GM23338 (cell line): ENCODE measurements at regions not wholly inside any gene's neighbourhood (a gene's known extent, or its start where the extent isn't known, plus 50 kb on each side); places are given as distances from the start of the nearest gene placed in this dataset.

Source experiments
- ATAC-seq: fragments of 200-7000 bp; cut with Tn5 transposase; 3 replicates; pipeline ENCODE4 v1.9.1; 2020
- DNase-seq: peaks from one replicate; pipeline ENCODE4 v3.0.0-alpha.2; 2015; ENCODE audit warnings: low spot score
- H2AFZ ChIP-seq: fragments of 200-600 bp; sonication (generic); 2 replicates; pipeline ENCODE4 v1.8.0; 2016; ENCODE audit warnings: antibody characterized with exemption, mild to moderate bottlenecking, moderate library complexity
- H3F3A ChIP-seq: fragments of 200-600 bp; sonication (generic); replicated peaks from 2 replicates; pipeline ENCODE4 v1.8.0; 2017; ENCODE audit warnings: antibody characterized with exemption, mixed run types, low read depth
- H3K27ac ChIP-seq: fragments of 200-600 bp; sonication (generic); 2 replicates; pipeline ENCODE4 v1.6.1; 2016; ENCODE audit warnings: low read depth
- H3K27me3 ChIP-seq: fragments of 200-600 bp; sonication (generic); 2 replicates; pipeline ENCODE4 v1.8.0; 2016; ENCODE audit warnings: mild to moderate bottlenecking, mixed run types, moderate library complexity; ENCODE audit not compliant: insufficient read depth
- H3K36me3 ChIP-seq: fragments of 200-600 bp; sonication (generic); 2 replicates; pipeline ENCODE4 v1.8.0; 2016; ENCODE audit warnings: mild to moderate bottlenecking; ENCODE audit not compliant: insufficient read depth
- H3K4me1 ChIP-seq: fragments of 200-600 bp; sonication (generic); 2 replicates; pipeline ENCODE4 v1.8.0; 2016; ENCODE audit warnings: mild to moderate bottlenecking, moderate library complexity; ENCODE audit not compliant: insufficient read depth
- H3K4me2 ChIP-seq: fragments of 200-600 bp; sonication (generic); 2 replicates; pipeline ENCODE4 v1.7.1; 2017; ENCODE audit warnings: mixed run types
- H3K4me3 ChIP-seq: fragments of 200-600 bp; sonication (generic); 2 replicates; pipeline ENCODE4 v1.6.1; 2016; ENCODE audit warnings: mixed run types
- H3K79me2 ChIP-seq: fragments of 200-600 bp; sonication (generic); replicated peaks from 2 replicates; pipeline ENCODE4 v1.8.0; 2017; ENCODE audit warnings: mild to moderate bottlenecking; ENCODE audit not compliant: insufficient read depth
- H3K9me2 ChIP-seq: fragments of 200-600 bp; sonication (generic); 2 replicates; pipeline ENCODE4 v1.8.0; 2017; ENCODE audit not compliant: insufficient read depth
- H4K20me1 ChIP-seq: fragments of 200-600 bp; sonication (generic); replicated peaks from 2 replicates; pipeline ENCODE4 v1.8.0; 2017; ENCODE audit warnings: mild to moderate bottlenecking; ENCODE audit not compliant: insufficient read depth
- H3K27ac Mint-ChIP-seq: 2 replicates; pipeline ENCODE4 v1.8.0; 2020; ENCODE audit warnings: inconsistent platforms, mild to moderate bottlenecking, moderate library complexity, mixed read lengths
- H3K27me3 Mint-ChIP-seq: 3 replicates; pipeline ENCODE4 v1.8.0; 2022; ENCODE audit warnings: low read depth, mild to moderate bottlenecking, moderate library complexity, mixed read lengths, inconsistent platforms; ENCODE audit not compliant: insufficient read depth, poor library complexity
- H3K36me3 Mint-ChIP-seq: 3 replicates; pipeline ENCODE4 v1.8.0; 2021; ENCODE audit warnings: low read depth, mild to moderate bottlenecking, inconsistent platforms, moderate library complexity, mixed read lengths
- H3K4me1 Mint-ChIP-seq: 3 replicates; pipeline ENCODE4 v1.8.0; 2020; ENCODE audit warnings: mild to moderate bottlenecking, inconsistent platforms, mixed read lengths
- H3K4me3 Mint-ChIP-seq: 3 replicates; pipeline ENCODE4 v1.8.0; 2021; ENCODE audit warnings: moderate library complexity, mild to moderate bottlenecking, inconsistent platforms, mixed read lengths
- H3K9me3 Mint-ChIP-seq: 3 replicates; pipeline ENCODE4 v1.8.0; 2020; ENCODE audit warnings: moderate library complexity, mild to moderate bottlenecking, inconsistent platforms, mixed read lengths
- CREB1 ChIP-seq: fragments of 250-450 bp; sonication (Bioruptor Pico); IDR thresholded peaks from 2 replicates; pipeline ENCODE4 v1.5.0; 2020; ENCODE audit warnings: low read depth, mild to moderate bottlenecking, moderate library complexity
- EZH2 ChIP-seq: fragments of 200-600 bp; sonication (generic); IDR thresholded peaks from one replicate; pipeline ENCODE4 v1.8.0; 2017; ENCODE audit warnings: antibody characterized with exemption, mild to moderate bottlenecking, low read depth; ENCODE audit not compliant: unreplicated experiment
- EZH2phosphoT487 ChIP-seq: fragments of 200-600 bp; sonication (generic); IDR thresholded peaks from one replicate; pipeline ENCODE4 v1.8.1; 2018; ENCODE audit warnings: antibody characterized with exemption; ENCODE audit not compliant: unreplicated experiment
- POLR2AphosphoS5 ChIP-seq: IDR thresholded peaks from 2 replicates; pipeline ENCODE4 v1.6.1; 2016; ENCODE audit warnings: antibody characterized with exemption, low read depth
- STAT1 ChIP-seq: IDR thresholded peaks from one replicate; pipeline ENCODE4 v1.6.1; 2016; ENCODE audit warnings: antibody characterized with exemption; ENCODE audit not compliant: unreplicated experiment
- ZNF114 ChIP-seq: fragments of 250-450 bp; sonication (Bioruptor Pico); IDR thresholded peaks from 2 replicates; pipeline ENCODE4 v1.5.0; 2020; ENCODE audit warnings: mild to moderate bottlenecking, moderate library complexity
- TF ChIP-seq, protein P1 (sequence below): fragments of 250-450 bp; sonication (Bioruptor Pico); IDR thresholded peaks from 2 replicates; pipeline ENCODE4 v1.5.0; 2020; ENCODE audit warnings: mild to moderate bottlenecking, moderate library complexity
- TF ChIP-seq, protein P2 (sequence below), 2 experiments: fragments of 200-600 bp in 1 of 2; sonication (generic) in 1 of 2; conservative IDR thresholded peaks; 2 replicates each; pipeline versions ENCODE4 v1.5.1 to v1.6.1; 2016 to 2017; ENCODE audit warnings: antibody characterized with exemption in 2 of 2, low read depth in 2 of 2, mild to moderate bottlenecking in 2 of 2, moderate library complexity in 1 of 2
- TF ChIP-seq, protein P3 (sequence below): IDR thresholded peaks from one replicate; pipeline ENCODE4 v1.6.1; 2018; ENCODE audit warnings: antibody characterized with exemption; ENCODE audit not compliant: unreplicated experiment
- TF ChIP-seq, protein P4 (sequence below): IDR thresholded peaks from 2 replicates; pipeline ENCODE4 v1.6.1; 2016; ENCODE audit warnings: antibody characterized with exemption

DNA sequence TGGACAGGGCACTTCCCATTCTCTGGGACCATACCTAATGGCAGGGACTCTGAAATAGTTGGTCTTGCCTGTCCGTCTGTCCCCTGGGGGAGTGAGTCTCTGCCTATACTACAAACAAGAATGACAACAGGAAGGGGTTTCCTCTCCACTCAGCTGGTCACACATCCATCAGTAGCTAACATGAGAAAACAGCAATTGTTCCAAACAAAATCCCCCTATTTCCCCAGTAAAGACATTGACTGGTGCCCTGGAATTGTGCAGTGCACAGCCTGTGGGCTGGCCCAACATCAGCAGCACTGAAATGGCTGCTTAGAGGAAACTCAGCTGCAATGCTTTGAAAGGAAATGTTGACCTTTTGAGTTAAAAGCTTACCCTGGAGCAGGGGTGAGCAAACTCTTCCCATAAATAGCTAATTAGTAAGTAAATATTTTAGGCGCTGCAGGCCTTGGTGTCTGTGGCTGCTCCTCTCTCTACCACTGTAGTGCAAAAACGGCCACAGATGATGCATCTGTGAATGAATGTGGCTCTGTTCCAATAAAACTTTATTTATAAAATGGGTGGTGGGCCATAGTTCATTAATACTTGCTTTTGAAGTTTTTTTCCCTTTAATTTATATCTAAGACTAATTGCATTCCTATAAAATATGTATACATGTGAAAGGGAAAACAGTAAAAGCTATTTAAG lies 174.3 kb downstream of the KLF13 start (continued):
- TF ChIP-seq, protein P1, sequence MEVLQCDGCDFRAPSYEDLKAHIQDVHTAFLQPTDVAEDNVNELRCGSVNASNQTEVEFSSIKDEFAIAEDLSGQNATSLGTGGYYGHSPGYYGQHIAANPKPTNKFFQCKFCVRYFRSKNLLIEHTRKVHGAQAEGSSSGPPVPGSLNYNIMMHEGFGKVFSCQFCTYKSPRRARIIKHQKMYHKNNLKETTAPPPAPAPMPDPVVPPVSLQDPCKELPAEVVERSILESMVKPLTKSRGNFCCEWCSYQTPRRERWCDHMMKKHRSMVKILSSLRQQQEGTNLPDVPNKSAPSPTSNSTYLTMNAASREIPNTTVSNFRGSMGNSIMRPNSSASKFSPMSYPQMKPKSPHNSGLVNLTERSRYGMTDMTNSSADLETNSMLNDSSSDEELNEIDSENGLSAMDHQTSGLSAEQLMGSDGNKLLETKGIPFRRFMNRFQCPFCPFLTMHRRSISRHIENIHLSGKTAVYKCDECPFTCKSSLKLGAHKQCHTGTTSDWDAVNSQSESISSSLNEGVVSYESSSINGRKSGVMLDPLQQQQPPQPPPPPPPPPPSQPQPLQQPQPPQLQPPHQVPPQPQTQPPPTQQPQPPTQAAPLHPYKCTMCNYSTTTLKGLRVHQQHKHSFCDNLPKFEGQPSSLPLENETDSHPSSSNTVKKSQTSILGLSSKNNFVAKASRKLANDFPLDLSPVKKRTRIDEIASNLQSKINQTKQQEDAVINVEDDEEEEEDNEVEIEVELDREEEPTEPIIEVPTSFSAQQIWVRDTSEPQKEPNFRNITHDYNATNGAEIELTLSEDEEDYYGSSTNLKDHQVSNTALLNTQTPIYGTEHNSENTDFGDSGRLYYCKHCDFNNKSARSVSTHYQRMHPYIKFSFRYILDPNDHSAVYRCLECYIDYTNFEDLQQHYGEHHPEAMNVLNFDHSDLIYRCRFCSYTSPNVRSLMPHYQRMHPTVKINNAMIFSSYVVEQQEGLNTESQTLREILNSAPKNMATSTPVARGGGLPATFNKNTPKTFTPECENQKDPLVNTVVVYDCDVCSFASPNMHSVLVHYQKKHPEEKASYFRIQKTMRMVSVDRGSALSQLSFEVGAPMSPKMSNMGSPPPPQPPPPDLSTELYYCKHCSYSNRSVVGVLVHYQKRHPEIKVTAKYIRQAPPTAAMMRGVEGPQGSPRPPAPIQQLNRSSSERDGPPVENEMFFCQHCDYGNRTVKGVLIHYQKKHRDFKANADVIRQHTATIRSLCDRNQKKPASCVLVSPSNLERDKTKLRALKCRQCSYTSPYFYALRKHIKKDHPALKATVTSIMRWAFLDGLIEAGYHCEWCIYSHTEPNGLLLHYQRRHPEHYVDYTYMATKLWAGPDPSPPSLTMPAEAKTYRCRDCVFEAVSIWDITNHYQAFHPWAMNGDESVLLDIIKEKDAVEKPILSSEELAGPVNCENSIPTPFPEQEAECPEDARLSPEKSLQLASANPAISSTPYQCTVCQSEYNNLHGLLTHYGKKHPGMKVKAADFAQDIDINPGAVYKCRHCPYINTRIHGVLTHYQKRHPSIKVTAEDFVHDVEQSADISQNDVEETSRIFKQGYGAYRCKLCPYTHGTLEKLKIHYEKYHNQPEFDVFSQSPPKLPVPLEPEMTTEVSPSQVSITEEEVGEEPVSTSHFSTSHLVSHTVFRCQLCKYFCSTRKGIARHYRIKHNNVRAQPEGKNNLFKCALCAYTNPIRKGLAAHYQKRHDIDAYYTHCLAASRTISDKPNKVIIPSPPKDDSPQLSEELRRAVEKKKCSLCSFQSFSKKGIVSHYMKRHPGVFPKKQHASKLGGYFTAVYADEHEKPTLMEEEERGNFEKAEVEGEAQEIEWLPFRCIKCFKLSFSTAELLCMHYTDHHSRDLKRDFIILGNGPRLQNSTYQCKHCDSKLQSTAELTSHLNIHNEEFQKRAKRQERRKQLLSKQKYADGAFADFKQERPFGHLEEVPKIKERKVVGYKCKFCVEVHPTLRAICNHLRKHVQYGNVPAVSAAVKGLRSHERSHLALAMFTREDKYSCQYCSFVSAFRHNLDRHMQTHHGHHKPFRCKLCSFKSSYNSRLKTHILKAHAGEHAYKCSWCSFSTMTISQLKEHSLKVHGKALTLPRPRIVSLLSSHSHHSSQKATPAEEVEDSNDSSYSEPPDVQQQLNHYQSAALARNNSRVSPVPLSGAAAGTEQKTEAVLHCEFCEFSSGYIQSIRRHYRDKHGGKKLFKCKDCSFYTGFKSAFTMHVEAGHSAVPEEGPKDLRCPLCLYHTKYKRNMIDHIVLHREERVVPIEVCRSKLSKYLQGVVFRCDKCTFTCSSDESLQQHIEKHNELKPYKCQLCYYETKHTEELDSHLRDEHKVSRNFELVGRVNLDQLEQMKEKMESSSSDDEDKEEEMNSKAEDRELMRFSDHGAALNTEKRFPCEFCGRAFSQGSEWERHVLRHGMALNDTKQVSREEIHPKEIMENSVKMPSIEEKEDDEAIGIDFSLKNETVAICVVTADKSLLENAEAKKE (CRISPR knock-in tag): no peak

DNA sequence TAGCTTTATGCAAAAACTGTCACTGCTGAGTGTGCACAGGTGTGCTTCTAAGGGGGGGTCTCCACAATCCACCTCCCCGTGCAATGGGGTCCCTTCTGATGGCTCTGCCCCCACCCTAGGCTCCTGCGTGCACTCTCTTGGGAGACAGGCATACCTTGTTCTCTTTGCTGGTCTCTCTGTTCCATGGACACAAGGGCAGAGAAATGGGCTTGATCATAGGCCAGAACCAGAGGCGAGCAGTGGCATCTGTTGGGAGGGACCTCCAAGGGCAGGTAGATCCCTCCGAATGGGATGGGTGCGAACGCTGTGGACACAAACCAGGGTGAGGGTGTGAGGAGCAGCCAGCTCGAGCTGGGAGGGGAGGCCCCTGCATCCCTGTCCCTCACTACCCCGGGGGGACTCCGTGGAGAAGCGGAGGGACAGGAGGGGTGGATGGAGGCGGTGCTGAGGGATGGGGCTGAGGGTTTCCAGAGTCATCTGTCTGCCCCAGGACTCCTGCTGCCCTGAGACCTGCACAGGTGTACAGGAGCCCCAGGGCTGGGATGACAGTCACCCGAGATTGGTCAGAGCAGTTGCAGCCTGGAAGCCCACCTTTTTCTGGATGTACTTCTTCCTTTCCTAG lies 175.0 kb downstream of the KLF13 start:
- Mint-ChIP-seq H3K36me3 (no peaks in the 10 kb centered on the region), H3K4me3 (no peak overlapping the region), H3K27ac (no peak overlapping the region), H3K27me3 (peaks cover 5% of the 10 kb centered on the region), H3K9me3 (no peaks in the 10 kb centered on the region), H3K4me1 (peaks cover 2% of the 10 kb centered on the region; the same call in 2 of the 3 replicates)
- Histone ChIP-seq H3K79me2 (no peaks in the 10 kb centered on the region), H3F3A (no peaks in the 10 kb centered on the region), H3K4me1 (no peaks in the 10 kb centered on the region), H3K27me3 (no peaks in the 10 kb centered on the region), H3K9me2 (no peaks in the 10 kb centered on the region), H2AFZ (no peak overlapping the region), H3K4me2 (no peak overlapping the region), H3K36me3 (no peaks in the 10 kb centered on the region), H3K27ac (no peak overlapping the region), H3K4me3 (no peak overlapping the region), H4K20me1 (no peaks in the 10 kb centered on the region)
- DNase-seq: no peak
- no peak for ATAC-seq
- TF ChIP-seq CREB1 (CRISPR knock-in tag) (no peak), POLR2AphosphoS5 (no peak), EZH2 (no peak), EZH2phosphoT487 (no peak), ZNF114 (no peak), STAT1 (no peak)
- TF ChIP-seq, protein P2, sequence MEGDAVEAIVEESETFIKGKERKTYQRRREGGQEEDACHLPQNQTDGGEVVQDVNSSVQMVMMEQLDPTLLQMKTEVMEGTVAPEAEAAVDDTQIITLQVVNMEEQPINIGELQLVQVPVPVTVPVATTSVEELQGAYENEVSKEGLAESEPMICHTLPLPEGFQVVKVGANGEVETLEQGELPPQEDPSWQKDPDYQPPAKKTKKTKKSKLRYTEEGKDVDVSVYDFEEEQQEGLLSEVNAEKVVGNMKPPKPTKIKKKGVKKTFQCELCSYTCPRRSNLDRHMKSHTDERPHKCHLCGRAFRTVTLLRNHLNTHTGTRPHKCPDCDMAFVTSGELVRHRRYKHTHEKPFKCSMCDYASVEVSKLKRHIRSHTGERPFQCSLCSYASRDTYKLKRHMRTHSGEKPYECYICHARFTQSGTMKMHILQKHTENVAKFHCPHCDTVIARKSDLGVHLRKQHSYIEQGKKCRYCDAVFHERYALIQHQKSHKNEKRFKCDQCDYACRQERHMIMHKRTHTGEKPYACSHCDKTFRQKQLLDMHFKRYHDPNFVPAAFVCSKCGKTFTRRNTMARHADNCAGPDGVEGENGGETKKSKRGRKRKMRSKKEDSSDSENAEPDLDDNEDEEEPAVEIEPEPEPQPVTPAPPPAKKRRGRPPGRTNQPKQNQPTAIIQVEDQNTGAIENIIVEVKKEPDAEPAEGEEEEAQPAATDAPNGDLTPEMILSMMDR (conservative IDR thresholded peaks at IDR 0.05; ENCODE audit: low read depth in 2 of 2): no peak
- TF ChIP-seq, protein P3, sequence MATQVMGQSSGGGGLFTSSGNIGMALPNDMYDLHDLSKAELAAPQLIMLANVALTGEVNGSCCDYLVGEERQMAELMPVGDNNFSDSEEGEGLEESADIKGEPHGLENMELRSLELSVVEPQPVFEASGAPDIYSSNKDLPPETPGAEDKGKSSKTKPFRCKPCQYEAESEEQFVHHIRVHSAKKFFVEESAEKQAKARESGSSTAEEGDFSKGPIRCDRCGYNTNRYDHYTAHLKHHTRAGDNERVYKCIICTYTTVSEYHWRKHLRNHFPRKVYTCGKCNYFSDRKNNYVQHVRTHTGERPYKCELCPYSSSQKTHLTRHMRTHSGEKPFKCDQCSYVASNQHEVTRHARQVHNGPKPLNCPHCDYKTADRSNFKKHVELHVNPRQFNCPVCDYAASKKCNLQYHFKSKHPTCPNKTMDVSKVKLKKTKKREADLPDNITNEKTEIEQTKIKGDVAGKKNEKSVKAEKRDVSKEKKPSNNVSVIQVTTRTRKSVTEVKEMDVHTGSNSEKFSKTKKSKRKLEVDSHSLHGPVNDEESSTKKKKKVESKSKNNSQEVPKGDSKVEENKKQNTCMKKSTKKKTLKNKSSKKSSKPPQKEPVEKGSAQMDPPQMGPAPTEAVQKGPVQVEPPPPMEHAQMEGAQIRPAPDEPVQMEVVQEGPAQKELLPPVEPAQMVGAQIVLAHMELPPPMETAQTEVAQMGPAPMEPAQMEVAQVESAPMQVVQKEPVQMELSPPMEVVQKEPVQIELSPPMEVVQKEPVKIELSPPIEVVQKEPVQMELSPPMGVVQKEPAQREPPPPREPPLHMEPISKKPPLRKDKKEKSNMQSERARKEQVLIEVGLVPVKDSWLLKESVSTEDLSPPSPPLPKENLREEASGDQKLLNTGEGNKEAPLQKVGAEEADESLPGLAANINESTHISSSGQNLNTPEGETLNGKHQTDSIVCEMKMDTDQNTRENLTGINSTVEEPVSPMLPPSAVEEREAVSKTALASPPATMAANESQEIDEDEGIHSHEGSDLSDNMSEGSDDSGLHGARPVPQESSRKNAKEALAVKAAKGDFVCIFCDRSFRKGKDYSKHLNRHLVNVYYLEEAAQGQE: no peak
- TF ChIP-seq, protein P4, sequence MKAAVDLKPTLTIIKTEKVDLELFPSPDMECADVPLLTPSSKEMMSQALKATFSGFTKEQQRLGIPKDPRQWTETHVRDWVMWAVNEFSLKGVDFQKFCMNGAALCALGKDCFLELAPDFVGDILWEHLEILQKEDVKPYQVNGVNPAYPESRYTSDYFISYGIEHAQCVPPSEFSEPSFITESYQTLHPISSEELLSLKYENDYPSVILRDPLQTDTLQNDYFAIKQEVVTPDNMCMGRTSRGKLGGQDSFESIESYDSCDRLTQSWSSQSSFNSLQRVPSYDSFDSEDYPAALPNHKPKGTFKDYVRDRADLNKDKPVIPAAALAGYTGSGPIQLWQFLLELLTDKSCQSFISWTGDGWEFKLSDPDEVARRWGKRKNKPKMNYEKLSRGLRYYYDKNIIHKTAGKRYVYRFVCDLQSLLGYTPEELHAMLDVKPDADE: no peak
